HG03342 (cell line): ENCODE measurements at regions not wholly inside any gene's neighbourhood (a gene's known extent, or its start where the extent isn't known, plus 50 kb on each side); places are given as distances from the start of the nearest gene placed in this dataset.
"Not testable (repeated sequence)": the region's sequence is repeated elsewhere in the genome, so short reads cannot be mapped to it uniquely, and the experiment has no call there.

Experiments
- ATAC-seq: cut with Tn5 transposase; IDR thresholded peaks from one replicate; pipeline ENCODE4 v1.9.1; 2021; ENCODE audit warnings: mild to moderate bottlenecking, moderate library complexity; ENCODE audit not compliant: unreplicated experiment

DNA sequence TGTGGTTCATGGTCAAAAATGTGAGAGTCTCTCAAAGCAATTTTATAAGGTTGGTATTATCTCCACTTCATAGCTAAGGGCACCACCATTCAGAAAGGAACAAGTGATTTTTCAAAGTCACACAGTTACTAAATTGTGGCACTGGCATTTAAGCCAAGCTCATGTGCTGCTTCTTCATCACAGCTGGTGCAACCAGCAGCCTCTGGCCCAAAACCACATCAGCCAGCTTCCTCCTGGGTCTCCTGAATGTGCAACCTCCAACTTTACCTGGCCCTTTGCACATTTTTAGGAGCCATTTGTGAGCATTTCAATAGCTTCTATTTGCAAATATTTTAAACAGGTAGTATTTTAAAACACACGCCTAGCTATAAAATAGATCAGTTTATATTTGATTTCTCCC, 293.7 kb downstream of the BCL11A start:
- ATAC-seq: no peak

- ATAC-seq: no peak
These were observed 300.8 kb downstream of the BCL11A start for GRCh38 chr2:60252581-60253150.

DNA sequence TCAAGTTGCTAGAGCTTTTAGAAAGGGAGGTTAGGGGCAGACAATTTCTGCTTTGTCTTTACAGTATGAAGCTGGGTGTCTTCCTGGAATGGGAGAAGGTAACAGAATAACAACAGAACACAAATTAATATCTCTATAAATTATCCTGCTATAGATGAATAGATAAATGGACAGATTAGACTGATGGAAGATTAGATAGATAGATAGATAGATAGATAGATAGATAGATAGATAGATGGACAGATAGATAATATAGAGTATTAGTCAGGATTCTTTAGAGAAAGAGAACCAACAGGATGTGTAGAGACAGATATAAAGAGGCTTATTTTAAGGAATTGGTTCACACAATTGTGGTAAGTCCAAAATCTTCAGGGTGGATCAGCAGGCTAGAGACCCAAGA, 302.2 kb downstream of the BCL11A start:
- no peak for ATAC-seq

GRCh38 chr2:60249879-60250278, 303.6 kb downstream of the BCL11A start:
- no peak for ATAC-seq

GRCh38 chr2:60247471-60247870, 306.0 kb downstream of the BCL11A start:
- no peak for ATAC-seq

- no peak for ATAC-seq
These were observed 306.9 kb downstream of the BCL11A start for GRCh38 chr2:60246583-60246982.

DNA sequence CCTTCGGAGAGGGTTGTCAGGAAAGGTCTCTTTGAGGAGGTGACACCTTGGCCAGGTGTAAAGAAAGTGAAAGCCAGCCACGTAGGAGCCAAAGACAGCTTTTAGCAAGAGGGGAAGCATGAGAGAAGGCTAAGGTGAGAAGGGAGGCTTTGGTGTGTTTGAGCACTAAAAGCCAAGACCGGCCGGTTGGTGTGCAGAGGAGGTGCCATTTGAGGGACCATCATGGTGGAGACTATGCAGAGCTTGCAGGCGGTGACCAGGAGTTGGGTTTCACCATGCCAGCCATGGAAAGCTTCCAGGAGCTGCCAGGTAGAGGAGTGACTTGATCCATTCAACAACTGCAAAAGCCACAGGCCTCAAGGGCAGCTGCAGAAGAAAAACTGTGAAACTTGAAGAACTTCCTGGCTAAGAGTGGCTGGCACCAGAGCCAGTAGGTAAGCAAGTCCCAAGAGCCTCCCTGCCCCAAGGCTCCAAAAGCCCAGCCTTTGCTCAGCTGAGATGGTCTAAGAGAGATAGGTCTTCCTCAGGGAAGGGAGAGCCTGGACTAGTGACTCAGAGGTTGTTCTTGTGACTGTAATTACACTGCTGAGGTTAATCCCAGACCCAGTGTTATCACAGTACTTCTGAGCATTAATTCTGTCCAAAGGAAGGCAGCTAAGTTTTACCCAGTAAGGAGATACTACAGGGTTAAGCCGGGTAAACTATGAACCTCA, 319.0 kb downstream of the BCL11A start:
- ATAC-seq: no peak

DNA sequence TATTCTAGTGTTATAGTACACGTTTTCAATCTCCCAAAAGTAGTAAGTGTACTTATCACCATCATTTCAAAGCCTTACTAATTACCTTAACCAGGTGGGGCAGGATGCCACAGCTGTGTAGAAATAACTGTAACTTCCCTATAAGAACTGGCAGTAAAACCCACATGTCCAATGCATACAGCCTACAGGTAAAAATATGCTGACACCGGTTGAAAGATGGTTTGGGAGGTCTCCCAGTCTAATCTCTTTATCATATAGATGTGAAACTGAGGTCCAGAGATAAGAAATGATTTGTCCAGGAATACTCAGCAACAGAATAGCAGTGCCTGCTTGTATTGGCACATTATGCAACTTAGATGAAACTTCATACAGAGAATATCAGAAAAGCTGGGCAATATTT, 322.9 kb downstream of the BCL11A start:
- ATAC-seq: no peak

DNA sequence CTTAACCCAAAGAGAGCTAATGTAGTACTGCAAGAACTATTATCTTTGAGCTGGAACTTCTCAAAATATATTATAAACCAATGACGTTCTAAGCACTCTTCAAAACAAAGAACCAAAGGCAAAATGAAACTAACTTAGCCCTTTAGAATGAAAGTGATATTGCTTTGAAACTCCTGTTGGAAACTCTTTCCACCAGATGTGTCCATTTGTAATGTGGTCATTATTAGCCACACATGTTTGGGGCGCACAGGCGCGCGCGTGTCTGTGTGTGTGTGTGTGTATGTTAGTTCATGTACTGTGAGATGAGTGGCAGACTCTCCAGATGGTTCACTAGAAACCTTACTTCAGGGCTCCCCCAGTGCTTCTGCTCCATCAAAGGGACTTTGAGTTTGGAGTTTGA, 323.4 kb downstream of the BCL11A start:
- no peak for ATAC-seq

DNA sequence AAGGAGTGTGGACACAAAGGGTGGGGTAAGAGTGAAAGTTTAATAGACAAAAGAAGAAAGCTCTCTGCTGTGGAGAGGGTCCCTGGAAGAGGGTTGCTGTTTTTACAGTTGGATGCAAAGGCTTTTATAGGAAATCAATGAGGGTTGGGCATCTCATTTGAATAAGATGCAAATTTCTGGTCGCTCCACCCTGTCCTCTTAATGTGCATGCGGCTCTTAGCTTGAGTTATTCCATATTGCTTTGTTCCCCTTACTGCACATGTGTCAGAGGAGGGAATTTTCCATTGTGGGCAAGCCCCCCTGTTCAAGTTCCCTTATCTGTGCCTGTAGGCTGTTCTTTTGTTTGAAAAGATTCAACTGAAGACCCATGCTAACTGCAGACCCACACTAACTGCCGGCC, 326.5 kb downstream of the BCL11A start:
- no peak for ATAC-seq

- no peak for ATAC-seq
These were observed 327.3 kb downstream of the BCL11A start for GRCh38 chr2:60226191-60226590.

GRCh38 chr2:60223859-60224258, 329.6 kb downstream of the BCL11A start:
- no peak for ATAC-seq

DNA sequence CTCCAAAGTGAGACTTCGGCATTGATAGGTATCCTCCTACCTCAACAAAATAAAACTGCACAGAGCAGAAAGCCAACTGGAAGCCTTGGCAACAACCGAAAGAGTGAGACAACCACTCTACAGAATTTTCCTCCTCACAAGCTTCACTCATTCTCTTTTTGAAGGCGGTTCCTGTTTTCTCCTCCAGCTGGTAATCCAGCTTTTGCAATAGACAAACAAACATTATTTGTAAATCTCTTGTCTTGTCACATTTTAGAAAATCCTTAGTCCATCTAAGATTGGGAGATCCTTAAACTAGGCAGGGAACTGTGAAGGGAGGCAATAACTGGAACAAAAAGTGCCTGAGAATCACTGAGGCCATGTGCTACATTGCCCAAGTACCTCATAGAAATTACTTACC, 332.4 kb downstream of the BCL11A start:
- no peak for ATAC-seq

GRCh38 chr2:60219536-60219935, 333.9 kb downstream of the BCL11A start:
- ATAC-seq: no peak

GRCh38 chr2:60216452-60216995, 336.9 kb downstream of the BCL11A start:
- no peak for ATAC-seq

DNA sequence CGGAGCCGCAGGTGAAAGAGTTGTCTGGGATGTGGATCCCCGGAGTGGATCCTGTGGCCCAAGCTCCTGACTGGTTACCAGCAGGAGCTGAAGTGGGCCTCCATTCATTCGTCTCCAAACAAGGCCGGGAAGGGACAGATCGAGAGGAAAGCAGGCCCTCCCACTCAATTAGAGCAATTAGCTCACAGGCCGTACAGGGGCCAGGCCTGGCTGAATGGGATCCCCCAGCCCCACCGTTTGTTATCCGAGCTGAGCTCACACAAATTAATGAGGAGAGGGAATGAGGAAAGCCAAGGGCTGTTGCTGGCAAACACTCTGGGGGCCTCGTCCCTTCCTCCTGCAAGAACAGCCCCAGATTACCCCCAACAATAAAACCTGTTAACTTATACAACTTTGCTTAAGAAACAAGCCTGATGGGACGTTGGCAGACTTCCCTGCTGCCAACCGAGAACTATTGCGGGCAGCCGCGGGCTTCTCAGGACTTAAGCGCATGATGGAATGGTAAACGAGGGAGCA, 338.0 kb downstream of the BCL11A start:
- ATAC-seq: no peak

DNA sequence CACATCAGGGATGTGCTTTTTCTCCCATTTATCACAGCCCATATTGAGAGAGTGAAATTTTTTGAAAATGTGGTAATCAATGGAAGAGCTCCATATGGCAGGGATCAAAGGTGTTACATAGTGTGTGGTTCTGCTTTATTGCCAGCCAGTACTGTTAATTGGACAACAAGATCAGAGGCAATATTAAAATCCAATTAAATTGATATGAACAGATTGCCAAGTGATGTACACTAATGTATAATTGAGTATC, 338.9 kb downstream of the BCL11A start:
- ATAC-seq: no peak

- ATAC-seq: no peak
These were observed 339.4 kb downstream of the BCL11A start for GRCh38 chr2:60213865-60214625.

- ATAC-seq: no peak
These were observed 341.1 kb downstream of the BCL11A start for GRCh38 chr2:60212181-60212945.

DNA sequence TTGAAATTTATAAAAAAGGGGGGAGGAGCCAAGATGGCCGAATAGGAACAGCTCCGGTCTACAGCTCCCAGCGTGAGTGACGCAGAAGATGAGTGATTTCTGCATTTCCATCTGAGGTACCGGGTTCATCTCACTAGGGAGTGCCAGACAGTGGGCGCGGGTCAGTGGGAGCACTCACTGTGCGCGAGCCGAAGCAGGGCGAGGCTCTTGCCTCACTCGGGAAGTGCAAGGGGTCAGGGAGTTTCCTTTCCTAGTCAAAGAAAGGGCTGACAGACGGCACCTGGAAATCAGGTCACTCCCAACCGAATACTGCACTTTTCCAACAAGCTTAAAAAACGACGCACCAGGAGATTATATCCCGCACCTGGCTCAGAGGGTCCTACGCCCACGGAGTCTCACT, 364.4 kb downstream of the BCL11A start:
- ATAC-seq: not testable (repeated sequence)

GRCh38 chr2:60175290-60175689, 378.2 kb downstream of the BCL11A start:
- no peak for ATAC-seq
